ENCODE measurements at regions not wholly inside any gene's neighbourhood (a gene's known extent, or its start where the extent isn't known, plus 50 kb on each side); places are given as distances from the start of the nearest gene placed in this dataset.

GRCh38 chr6:145076115-145076841 is 659.0 kb downstream of the EPM2A start:
- Mint-ChIP-seq H3K4me1 (ENCODE audit: low read depth) (no peaks in the 10 kb centered on the region), H3K9me3 (no peaks in the 10 kb centered on the region), H3K27ac (no peak overlapping the region), H3K36me3 (ENCODE audit: low read depth) (no peaks in the 10 kb centered on the region), H3K4me3 (no peak overlapping the region), H3K27me3 (peaks cover 6% of the 10 kb centered on the region)
- no peak for DNase-seq
- H3K27me3 ChIP-seq (ENCODE audit: control insufficient read depth in 1 of 2, insufficient read depth in 2 of 2, low read length in 2 of 2) = no peaks in the 10 kb centered on the region
- H3K4me1 ChIP-seq (ENCODE audit: insufficient read depth, low read length) = no peaks in the 10 kb centered on the region
- no peak for ATAC-seq (ENCODE audit: poor library complexity)
- CTCF ChIA-PET = no interaction called here
- POLR2A ChIA-PET = no interaction called here
- intact Hi-C loops (cut with DNase I, micrococcal nuclease) = no loop called here
- H3K4me3 ChIP-seq (ENCODE audit: low read length) = no peak overlapping the region
- TF ChIP-seq, protein P1, sequence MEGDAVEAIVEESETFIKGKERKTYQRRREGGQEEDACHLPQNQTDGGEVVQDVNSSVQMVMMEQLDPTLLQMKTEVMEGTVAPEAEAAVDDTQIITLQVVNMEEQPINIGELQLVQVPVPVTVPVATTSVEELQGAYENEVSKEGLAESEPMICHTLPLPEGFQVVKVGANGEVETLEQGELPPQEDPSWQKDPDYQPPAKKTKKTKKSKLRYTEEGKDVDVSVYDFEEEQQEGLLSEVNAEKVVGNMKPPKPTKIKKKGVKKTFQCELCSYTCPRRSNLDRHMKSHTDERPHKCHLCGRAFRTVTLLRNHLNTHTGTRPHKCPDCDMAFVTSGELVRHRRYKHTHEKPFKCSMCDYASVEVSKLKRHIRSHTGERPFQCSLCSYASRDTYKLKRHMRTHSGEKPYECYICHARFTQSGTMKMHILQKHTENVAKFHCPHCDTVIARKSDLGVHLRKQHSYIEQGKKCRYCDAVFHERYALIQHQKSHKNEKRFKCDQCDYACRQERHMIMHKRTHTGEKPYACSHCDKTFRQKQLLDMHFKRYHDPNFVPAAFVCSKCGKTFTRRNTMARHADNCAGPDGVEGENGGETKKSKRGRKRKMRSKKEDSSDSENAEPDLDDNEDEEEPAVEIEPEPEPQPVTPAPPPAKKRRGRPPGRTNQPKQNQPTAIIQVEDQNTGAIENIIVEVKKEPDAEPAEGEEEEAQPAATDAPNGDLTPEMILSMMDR (IDR thresholded peaks at IDR 0.05) = no peak
- no peak overlapping the region for H3K27ac ChIP-seq (ENCODE audit: low read depth in 1 of 2, low read length in 2 of 2)
- no peaks in the 10 kb centered on the region for H3K36me3 ChIP-seq (ENCODE audit: insufficient read depth, low read length)
- no peaks in the 10 kb centered on the region for H3K9me3 ChIP-seq (ENCODE audit: control insufficient read depth in 1 of 2, insufficient read depth in 1 of 2, low read length in 2 of 2)

GRCh38 chr6:145077382-145077781 is 657.9 kb downstream of the EPM2A start:
- Mint-ChIP-seq H3K27ac (no peak overlapping the region), H3K27me3 (peaks cover 6% of the 10 kb centered on the region), H3K4me1 (ENCODE audit: low read depth) (no peaks in the 10 kb centered on the region), H3K9me3 (no peaks in the 10 kb centered on the region), H3K4me3 (no peak overlapping the region), H3K36me3 (ENCODE audit: low read depth) (no peaks in the 10 kb centered on the region)
- TF ChIP-seq, protein P1 (IDR thresholded peaks at IDR 0.05) = no peak
- no peaks in the 10 kb centered on the region for H3K27me3 ChIP-seq (ENCODE audit: control insufficient read depth in 1 of 2, insufficient read depth in 2 of 2, low read length in 2 of 2)
- no peaks in the 10 kb centered on the region for H3K4me1 ChIP-seq (ENCODE audit: insufficient read depth, low read length)
- no peaks in the 10 kb centered on the region for H3K36me3 ChIP-seq (ENCODE audit: insufficient read depth, low read length)
- intact Hi-C loops (cut with DNase I, micrococcal nuclease) = no loop called here
- DNase-seq (no peak), ATAC-seq (ENCODE audit: poor library complexity) (no peak)
- H3K4me3 ChIP-seq (ENCODE audit: low read length) = no peak overlapping the region
- CTCF ChIA-PET = no interaction called here
- no peak overlapping the region for H3K27ac ChIP-seq (ENCODE audit: low read depth in 1 of 2, low read length in 2 of 2)
- H3K9me3 ChIP-seq (ENCODE audit: control insufficient read depth in 1 of 2, insufficient read depth in 1 of 2, low read length in 2 of 2) = no peaks in the 10 kb centered on the region
- POLR2A ChIA-PET = no interaction called here

GRCh38 chr6:145080651-145081050 is 654.7 kb downstream of the EPM2A start:
- ATAC-seq (ENCODE audit: poor library complexity) (no peak), DNase-seq (no peak)
- TF ChIP-seq, protein P1 (IDR thresholded peaks at IDR 0.05) = no peak
- Histone ChIP-seq H3K4me3 (ENCODE audit: low read length) (no peak overlapping the region), H3K36me3 (ENCODE audit: insufficient read depth, low read length) (no peaks in the 10 kb centered on the region), H3K27me3 (ENCODE audit: control insufficient read depth in 1 of 2, insufficient read depth in 2 of 2, low read length in 2 of 2) (no peaks in the 10 kb centered on the region), H3K27ac (ENCODE audit: low read depth in 1 of 2, low read length in 2 of 2) (no peak overlapping the region), H3K4me1 (ENCODE audit: insufficient read depth, low read length) (no peaks in the 10 kb centered on the region), H3K9me3 (ENCODE audit: control insufficient read depth in 1 of 2, insufficient read depth in 1 of 2, low read length in 2 of 2) (no peaks in the 10 kb centered on the region)
- Mint-ChIP-seq H3K4me3 (no peak overlapping the region), H3K36me3 (ENCODE audit: low read depth) (no peaks in the 10 kb centered on the region), H3K27ac (no peak overlapping the region), H3K4me1 (ENCODE audit: low read depth) (no peaks in the 10 kb centered on the region), H3K9me3 (no peaks in the 10 kb centered on the region), H3K27me3 (no peaks in the 10 kb centered on the region)
- CTCF ChIA-PET = no interaction called here
- POLR2A ChIA-PET = no interaction called here
- intact Hi-C loops (cut with DNase I, micrococcal nuclease) = no loop called here

Data from CD4-positive, alpha-beta T cell (primary cell).